Hepatocyte (in vitro differentiated cells): ENCODE measurements at regions not wholly inside any gene's neighbourhood (a gene's known extent, or its start where the extent isn't known, plus 50 kb on each side); places are given as distances from the start of the nearest gene placed in this dataset.
"Not testable (repeated sequence)": the region's sequence is repeated elsewhere in the genome, so short reads cannot be mapped to it uniquely, and the experiment has no call there.

ENCODE experiments used
- DNase-seq: peaks from one replicate; pipeline ENCODE4 v3.0.0-alpha.2; 2016; ENCODE audit warnings: low spot score
- H2AFZ ChIP-seq: fragments of 200-600 bp; sonication (generic); 2 replicates; pipeline ENCODE4 v1.6.0; 2016; ENCODE audit warnings: antibody characterized with exemption, mild to moderate bottlenecking
- H3K27ac ChIP-seq: fragments of 200-600 bp; sonication (generic); 2 replicates; pipeline ENCODE4 v1.5.1; 2016; ENCODE audit warnings: mild to moderate bottlenecking
- H3K27me3 ChIP-seq: fragments of 200-600 bp; sonication (generic); 2 replicates; pipeline ENCODE4 v1.6.1; 2016
- H3K36me3 ChIP-seq: fragments of 200-600 bp; sonication (generic); replicated peaks from 2 replicates; pipeline ENCODE4 v1.5.1; 2016; ENCODE audit warnings: low read depth; ENCODE audit not compliant: insufficient read depth
- H3K4me1 ChIP-seq: fragments of 200-600 bp; sonication (generic); 2 replicates; pipeline ENCODE4 v1.5.1; 2016; ENCODE audit warnings: mild to moderate bottlenecking, moderate library complexity; ENCODE audit not compliant: insufficient read depth
- H3K4me2 ChIP-seq: fragments of 200-600 bp; sonication (generic); 2 replicates; pipeline ENCODE4 v1.6.0; 2016
- H3K4me3 ChIP-seq: fragments of 200-600 bp; sonication (generic); 2 replicates; pipeline ENCODE4 v1.5.1; 2016; ENCODE audit warnings: mild to moderate bottlenecking
- H3K79me2 ChIP-seq: fragments of 200-600 bp; sonication (generic); 2 replicates; pipeline ENCODE4 v1.6.0; 2017; ENCODE audit warnings: mild to moderate bottlenecking
- H3K9me2 ChIP-seq: fragments of 200-600 bp; sonication (generic); replicated peaks from 2 replicates; pipeline ENCODE4 v1.6.0; 2017; ENCODE audit warnings: mild to moderate bottlenecking; ENCODE audit not compliant: insufficient read depth
- H3K9me3 ChIP-seq: fragments of 200-600 bp; sonication (generic); 2 replicates; pipeline ENCODE4 v1.5.1; 2016; ENCODE audit warnings: low read depth, mild to moderate bottlenecking
- H4K20me1 ChIP-seq: fragments of 200-600 bp; sonication (generic); 2 replicates; pipeline ENCODE4 v1.6.0; 2016; ENCODE audit warnings: mild to moderate bottlenecking; ENCODE audit not compliant: insufficient read depth, poor library complexity, severe bottlenecking
- EZH2 ChIP-seq: fragments of 200-600 bp; sonication (generic); IDR thresholded peaks from 2 replicates; pipeline ENCODE4 v1.6.1; 2016; ENCODE audit warnings: antibody characterized with exemption, mild to moderate bottlenecking, borderline replicate concordance
- EZH2phosphoT487 ChIP-seq: fragments of 200-600 bp; sonication (generic); IDR thresholded peaks from one replicate; pipeline ENCODE4 v1.6.1; 2018; ENCODE audit warnings: antibody characterized with exemption, mild to moderate bottlenecking, low read depth, moderate library complexity; ENCODE audit not compliant: unreplicated experiment, severe bottlenecking
- WGBS: methylation state at CpG from one replicate; pipeline ENCODE4 v1.1.6; 2016; ENCODE audit warnings: low lambda C conversion rate; ENCODE audit errors: missing lambda C conversion rate; 5-methylcytosine and 5-hydroxymethylcytosine counted together
- TF ChIP-seq, protein P1 (sequence below): fragments of 200-600 bp; sonication (generic); IDR thresholded peaks from 2 replicates; pipeline ENCODE4 v1.5.1; 2016; ENCODE audit warnings: antibody characterized with exemption, mild to moderate bottlenecking; ENCODE audit not compliant: poor library complexity

- Histone ChIP-seq H3K79me2 (no peaks in the 10 kb centered on the region), H3K4me1 (no peaks in the 10 kb centered on the region), H3K27ac (no peak overlapping the region), H3K9me3 (no peaks in the 10 kb centered on the region), H3K4me3 (no peak overlapping the region), H3K36me3 (no peaks in the 10 kb centered on the region), H2AFZ (no peak overlapping the region), H3K9me2 (no peaks in the 10 kb centered on the region), H4K20me1 (no peaks in the 10 kb centered on the region), H3K4me2 (no peak overlapping the region), H3K27me3 (no peaks in the 10 kb centered on the region)
- no peak for TF ChIP-seq EZH2
- TF ChIP-seq, protein P1, sequence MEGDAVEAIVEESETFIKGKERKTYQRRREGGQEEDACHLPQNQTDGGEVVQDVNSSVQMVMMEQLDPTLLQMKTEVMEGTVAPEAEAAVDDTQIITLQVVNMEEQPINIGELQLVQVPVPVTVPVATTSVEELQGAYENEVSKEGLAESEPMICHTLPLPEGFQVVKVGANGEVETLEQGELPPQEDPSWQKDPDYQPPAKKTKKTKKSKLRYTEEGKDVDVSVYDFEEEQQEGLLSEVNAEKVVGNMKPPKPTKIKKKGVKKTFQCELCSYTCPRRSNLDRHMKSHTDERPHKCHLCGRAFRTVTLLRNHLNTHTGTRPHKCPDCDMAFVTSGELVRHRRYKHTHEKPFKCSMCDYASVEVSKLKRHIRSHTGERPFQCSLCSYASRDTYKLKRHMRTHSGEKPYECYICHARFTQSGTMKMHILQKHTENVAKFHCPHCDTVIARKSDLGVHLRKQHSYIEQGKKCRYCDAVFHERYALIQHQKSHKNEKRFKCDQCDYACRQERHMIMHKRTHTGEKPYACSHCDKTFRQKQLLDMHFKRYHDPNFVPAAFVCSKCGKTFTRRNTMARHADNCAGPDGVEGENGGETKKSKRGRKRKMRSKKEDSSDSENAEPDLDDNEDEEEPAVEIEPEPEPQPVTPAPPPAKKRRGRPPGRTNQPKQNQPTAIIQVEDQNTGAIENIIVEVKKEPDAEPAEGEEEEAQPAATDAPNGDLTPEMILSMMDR = no peak
- TF ChIP-seq EZH2phosphoT487 = no peak
- WGBS = 94% methylated on average over 1 of the region's 1 CpG
- no peak for DNase-seq
Observed at GRCh38 chr7:121696954-121697353, 176.0 kb upstream of the PTPRZ1 start.

DNA sequence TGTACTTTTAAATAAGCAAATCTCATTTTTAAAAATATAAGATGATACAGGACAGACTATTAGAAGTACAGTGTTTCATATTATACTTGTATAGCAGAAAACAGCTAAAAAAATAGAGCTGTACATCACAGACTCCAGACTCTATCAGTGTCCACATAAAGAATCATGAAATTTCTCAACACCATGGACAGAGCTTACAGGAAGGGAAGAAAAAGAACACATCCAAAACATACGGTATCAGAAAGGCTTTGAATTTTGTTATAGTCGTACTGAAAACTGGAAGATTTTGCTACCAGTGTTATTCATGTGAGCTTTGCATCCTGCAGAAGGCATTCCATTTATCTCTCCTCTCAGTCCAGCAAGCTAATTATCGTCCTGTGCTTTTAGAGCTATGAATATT lies 183.2 kb upstream of the PTPRZ1 start:
- no peaks in the 10 kb centered on the region for H3K4me1 ChIP-seq
- no peaks in the 10 kb centered on the region for H4K20me1 ChIP-seq
- H3K27ac ChIP-seq = no peak overlapping the region
- 85% methylated on average over 3 of the region's 3 CpGs for WGBS
- no peak overlapping the region for H3K4me3 ChIP-seq
- no peaks in the 10 kb centered on the region for H3K36me3 ChIP-seq
- no peak overlapping the region for H3K4me2 ChIP-seq
- H3K79me2 ChIP-seq = no peaks in the 10 kb centered on the region
- H3K9me2 ChIP-seq = no peaks in the 10 kb centered on the region
- H3K9me3 ChIP-seq = no peaks in the 10 kb centered on the region
- DNase-seq = no peak
- no peak overlapping the region for H2AFZ ChIP-seq
- no peaks in the 10 kb centered on the region for H3K27me3 ChIP-seq
- no peak for TF ChIP-seq EZH2phosphoT487
- TF ChIP-seq EZH2 = no peak
- TF ChIP-seq, protein P1 = no peak

DNA sequence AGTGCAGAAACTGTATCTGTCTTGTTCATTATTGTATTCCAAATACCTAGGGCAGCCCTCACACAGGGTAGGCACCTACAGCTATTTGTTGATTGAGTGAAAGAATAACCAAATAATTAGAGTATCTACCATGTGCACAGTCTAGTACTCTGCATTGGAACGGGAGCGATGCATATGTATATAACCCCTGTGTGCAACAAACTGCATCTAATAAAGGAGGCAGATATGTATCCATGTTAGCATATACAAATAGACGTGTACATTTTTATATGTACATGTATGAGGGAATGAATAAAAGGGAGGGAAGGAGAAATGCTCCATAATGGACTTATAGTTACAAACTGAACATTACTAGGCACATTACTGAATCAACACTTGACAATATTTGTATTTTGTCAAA lies 191.3 kb upstream of the PTPRZ1 start:
- Histone ChIP-seq H3K4me1 (no peaks in the 10 kb centered on the region), H3K36me3 (no peaks in the 10 kb centered on the region), H3K9me3 (no peaks in the 10 kb centered on the region), H3K27me3 (no peaks in the 10 kb centered on the region), H3K27ac (no peak overlapping the region), H3K9me2 (no peaks in the 10 kb centered on the region), H3K4me3 (no peak overlapping the region), H3K79me2 (no peaks in the 10 kb centered on the region), H2AFZ (no peak overlapping the region), H4K20me1 (no peaks in the 10 kb centered on the region), H3K4me2 (no peak overlapping the region)
- 93% methylated on average over 3 of the region's 3 CpGs for WGBS
- DNase-seq = no peak
- no peak for TF ChIP-seq EZH2
- TF ChIP-seq, protein P1 = no peak
- TF ChIP-seq EZH2phosphoT487 = no peak

- 80% methylated on average over 3 of the region's 3 CpGs for WGBS
- no peaks in the 10 kb centered on the region for H3K9me2 ChIP-seq
Observed at GRCh38 chr7:121676168-121676567, 196.8 kb upstream of the PTPRZ1 start.

DNA sequence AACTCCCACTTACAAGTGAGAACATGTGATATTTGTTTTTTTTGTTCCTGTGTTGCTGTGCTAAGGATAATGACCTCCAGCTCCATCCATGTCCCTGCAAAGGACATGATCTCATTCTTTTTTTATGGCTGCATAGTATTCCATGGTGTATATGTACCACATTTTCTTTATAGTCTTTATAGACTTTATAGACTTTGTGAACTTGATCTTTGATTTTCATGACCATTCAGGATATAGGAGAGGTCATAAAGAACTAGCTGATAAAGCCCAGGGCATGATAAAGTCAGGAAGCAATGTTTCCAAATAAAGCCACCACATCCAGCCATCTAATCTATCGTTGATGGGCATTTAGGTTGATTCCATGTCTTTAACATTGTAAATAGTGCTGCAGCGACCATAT lies 198.5 kb upstream of the PTPRZ1 start:
- H3K4me3 ChIP-seq, H3K27ac ChIP-seq, H3K9me3 ChIP-seq, H2AFZ ChIP-seq, H3K4me1 ChIP-seq, H3K4me2 ChIP-seq, DNase-seq, H3K9me2 ChIP-seq, H3K36me3 ChIP-seq, H3K27me3 ChIP-seq, H4K20me1 ChIP-seq, H3K79me2 ChIP-seq: not testable (repeated sequence)
- WGBS = 81% methylated on average over 2 of the region's 2 CpGs

More at GRCh38 chr7:121676168-121676567, 196.8 kb upstream of the PTPRZ1 start:
- Histone ChIP-seq H3K36me3 (no peaks in the 10 kb centered on the region), H3K4me2 (no peak overlapping the region), H2AFZ (no peak overlapping the region), H3K4me3 (no peak overlapping the region), H4K20me1 (no peaks in the 10 kb centered on the region), H3K27ac (no peak overlapping the region), H3K27me3 (no peaks in the 10 kb centered on the region), H3K79me2 (no peaks in the 10 kb centered on the region), H3K4me1 (no peaks in the 10 kb centered on the region), H3K9me3 (no peaks in the 10 kb centered on the region)
- no peak for DNase-seq
- TF ChIP-seq, protein P1 = no peak
- TF ChIP-seq EZH2phosphoT487 (no peak), EZH2 (no peak)
